ENCODE measurements at regions not wholly inside any gene's neighbourhood (a gene's known extent, or its start where the extent isn't known, plus 50 kb on each side); places are given as distances from the start of the nearest gene placed in this dataset.

DNA sequence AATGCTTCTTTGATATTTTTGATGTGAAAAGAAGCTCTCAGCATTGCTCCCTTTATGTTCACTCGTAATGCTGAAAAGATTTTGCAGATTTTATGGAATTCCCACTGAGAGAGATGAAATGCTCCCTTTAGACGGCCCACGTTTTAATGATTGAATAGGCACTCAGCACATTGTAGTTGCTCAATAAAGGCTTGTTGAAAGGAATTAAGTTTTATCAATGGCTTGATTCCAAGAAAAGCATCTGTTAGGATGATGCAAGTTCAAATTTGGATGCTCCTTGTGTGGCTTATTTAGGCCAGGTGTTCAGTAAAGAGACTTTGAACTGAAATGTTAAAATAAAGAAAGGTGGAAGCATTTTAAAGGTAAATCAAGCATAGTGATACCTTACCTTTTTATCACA lies 725.1 kb downstream of the EPHA4 start:
- Histone ChIP-seq H3K4me3 (no peak overlapping the region), H3K9me3 (no peaks in the 10 kb centered on the region), H3K4me1 (no peaks in the 10 kb centered on the region), H3K27me3 (no peaks in the 10 kb centered on the region), H3K36me3 (no peaks in the 10 kb centered on the region), H3K27ac (no peak overlapping the region)
- DNase-seq (ENCODE audit: extremely low spot score in 2 of 2): no peak
- TF ChIP-seq POLR2AphosphoS5 (IDR thresholded peaks at IDR 0.05; ENCODE audit: insufficient read depth in 1 of 2, low read depth in 1 of 2) (no peak), POLR2A (IDR thresholded peaks at IDR 0.05) (no peak)
- TF ChIP-seq, protein P1, sequence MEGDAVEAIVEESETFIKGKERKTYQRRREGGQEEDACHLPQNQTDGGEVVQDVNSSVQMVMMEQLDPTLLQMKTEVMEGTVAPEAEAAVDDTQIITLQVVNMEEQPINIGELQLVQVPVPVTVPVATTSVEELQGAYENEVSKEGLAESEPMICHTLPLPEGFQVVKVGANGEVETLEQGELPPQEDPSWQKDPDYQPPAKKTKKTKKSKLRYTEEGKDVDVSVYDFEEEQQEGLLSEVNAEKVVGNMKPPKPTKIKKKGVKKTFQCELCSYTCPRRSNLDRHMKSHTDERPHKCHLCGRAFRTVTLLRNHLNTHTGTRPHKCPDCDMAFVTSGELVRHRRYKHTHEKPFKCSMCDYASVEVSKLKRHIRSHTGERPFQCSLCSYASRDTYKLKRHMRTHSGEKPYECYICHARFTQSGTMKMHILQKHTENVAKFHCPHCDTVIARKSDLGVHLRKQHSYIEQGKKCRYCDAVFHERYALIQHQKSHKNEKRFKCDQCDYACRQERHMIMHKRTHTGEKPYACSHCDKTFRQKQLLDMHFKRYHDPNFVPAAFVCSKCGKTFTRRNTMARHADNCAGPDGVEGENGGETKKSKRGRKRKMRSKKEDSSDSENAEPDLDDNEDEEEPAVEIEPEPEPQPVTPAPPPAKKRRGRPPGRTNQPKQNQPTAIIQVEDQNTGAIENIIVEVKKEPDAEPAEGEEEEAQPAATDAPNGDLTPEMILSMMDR (IDR thresholded peaks at IDR 0.05): no peak
- intact Hi-C loops (cut with DNase I): no loop called here

DNA sequence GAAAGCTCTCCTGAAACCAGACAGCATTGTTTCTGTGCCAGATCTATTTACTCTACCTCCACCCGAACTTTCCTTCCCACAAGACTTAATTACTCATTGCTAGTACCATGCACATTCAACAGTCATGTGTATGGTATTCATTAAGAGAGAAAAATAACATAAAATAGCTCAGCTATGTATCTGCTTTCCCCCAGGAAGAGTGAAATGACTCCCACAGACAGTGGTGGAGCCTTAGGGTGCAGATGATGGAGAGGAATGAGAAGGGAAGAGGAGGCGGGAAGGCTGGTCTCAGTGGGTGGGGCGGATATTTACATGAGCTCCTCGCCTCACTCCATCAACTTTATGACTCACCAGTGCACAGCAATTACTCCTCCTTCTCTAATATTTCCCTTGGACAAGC lies 724.5 kb downstream of the EPHA4 start:
- Histone ChIP-seq H3K36me3 (no peaks in the 10 kb centered on the region), H3K4me3 (no peak overlapping the region), H3K9me3 (no peaks in the 10 kb centered on the region), H3K4me1 (no peaks in the 10 kb centered on the region), H3K27ac (no peak overlapping the region), H3K27me3 (no peaks in the 10 kb centered on the region)
- DNase-seq (ENCODE audit: extremely low spot score in 2 of 2): no peak
- TF ChIP-seq POLR2AphosphoS5 (IDR thresholded peaks at IDR 0.05; ENCODE audit: insufficient read depth in 1 of 2, low read depth in 1 of 2): no peak
- TF ChIP-seq, protein P1 (IDR thresholded peaks at IDR 0.05): no peak
- no peak for TF ChIP-seq POLR2A (IDR thresholded peaks at IDR 0.05)
- intact Hi-C loops (cut with DNase I): no loop called here

DNA sequence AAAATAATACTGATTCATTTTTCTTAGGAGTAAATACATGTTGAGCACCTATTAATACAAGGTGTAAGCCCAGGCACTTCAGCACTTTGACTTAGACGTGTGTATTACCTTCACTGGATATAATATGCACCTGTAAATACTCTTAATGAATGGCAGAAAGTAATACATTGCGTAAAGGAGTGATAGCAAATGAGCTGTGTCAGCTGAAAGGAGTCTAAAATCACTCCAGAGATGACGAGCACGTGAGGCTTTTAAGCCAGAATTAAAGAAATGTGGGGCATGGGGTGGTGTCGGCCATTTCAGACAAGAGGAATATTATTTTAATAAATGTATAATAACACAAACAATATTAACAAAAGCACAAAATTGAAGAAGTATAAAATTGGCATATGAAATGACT lies 722.7 kb downstream of the EPHA4 start:
- intact Hi-C loops (cut with DNase I): no loop called here
- H3K4me1 ChIP-seq: no peaks in the 10 kb centered on the region
- no peak overlapping the region for H3K27ac ChIP-seq
- no peaks in the 10 kb centered on the region for H3K9me3 ChIP-seq
- no peaks in the 10 kb centered on the region for H3K36me3 ChIP-seq
- no peaks in the 10 kb centered on the region for H3K27me3 ChIP-seq
- TF ChIP-seq, protein P1 (IDR thresholded peaks at IDR 0.05): no peak
- TF ChIP-seq POLR2AphosphoS5 (IDR thresholded peaks at IDR 0.05; ENCODE audit: insufficient read depth in 1 of 2, low read depth in 1 of 2) (no peak), POLR2A (IDR thresholded peaks at IDR 0.05) (no peak)
- DNase-seq (ENCODE audit: extremely low spot score in 2 of 2): no peak
- no peak overlapping the region for H3K4me3 ChIP-seq

DNA sequence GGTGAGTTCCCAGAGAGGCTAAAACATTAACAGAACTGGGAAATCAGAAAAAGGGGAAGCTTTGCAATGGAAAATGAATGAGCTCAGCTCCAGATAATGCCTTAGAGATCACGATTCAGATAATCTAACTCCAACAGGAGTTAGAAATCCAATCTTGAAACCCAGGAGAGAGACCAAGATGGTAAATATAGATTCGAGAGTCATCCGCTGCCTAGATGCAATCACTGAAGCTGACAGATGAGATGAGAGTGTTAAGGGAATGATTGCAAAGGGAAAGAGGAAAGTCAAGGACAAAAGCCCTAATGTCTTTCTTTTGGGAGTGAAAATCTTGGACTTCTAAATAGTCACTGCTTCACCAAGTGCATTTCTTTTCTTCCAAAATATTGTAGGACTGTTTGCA lies 722.0 kb downstream of the EPHA4 start:
- H3K27ac ChIP-seq: no peak overlapping the region
- TF ChIP-seq POLR2AphosphoS5 (IDR thresholded peaks at IDR 0.05; ENCODE audit: insufficient read depth in 1 of 2, low read depth in 1 of 2) (no peak), POLR2A (IDR thresholded peaks at IDR 0.05) (no peak)
- TF ChIP-seq, protein P1 (IDR thresholded peaks at IDR 0.05): no peak

DNA sequence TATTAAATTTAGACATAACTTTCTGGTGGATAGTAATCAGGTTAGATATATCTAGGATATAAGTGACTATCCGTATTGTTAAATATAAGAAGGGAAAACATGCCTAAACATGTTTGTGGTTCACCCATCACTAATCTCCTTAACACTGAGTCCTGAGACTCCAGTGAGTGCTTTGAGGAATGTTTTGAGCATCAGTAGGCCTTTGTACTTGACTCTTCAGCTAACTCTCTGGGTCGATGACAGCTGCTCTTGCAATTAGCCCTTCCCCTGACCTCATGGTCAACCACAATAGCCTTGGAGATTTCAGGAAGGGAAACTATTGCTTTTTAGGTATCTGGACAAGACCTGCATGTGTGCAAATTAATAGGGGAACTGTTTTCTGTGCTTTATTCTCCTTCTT lies 716.8 kb downstream of the EPHA4 start:
- Histone ChIP-seq H3K27me3 (no peaks in the 10 kb centered on the region), H3K9me3 (no peaks in the 10 kb centered on the region), H3K4me3 (no peak overlapping the region), H3K36me3 (no peaks in the 10 kb centered on the region), H3K27ac (no peak overlapping the region), H3K4me1 (no peaks in the 10 kb centered on the region)
- TF ChIP-seq, protein P1 (IDR thresholded peaks at IDR 0.05): no peak
- TF ChIP-seq POLR2A (IDR thresholded peaks at IDR 0.05) (no peak), POLR2AphosphoS5 (IDR thresholded peaks at IDR 0.05; ENCODE audit: insufficient read depth in 1 of 2, low read depth in 1 of 2) (no peak)
- intact Hi-C loops (cut with DNase I): no loop called here
- no peak for DNase-seq (ENCODE audit: extremely low spot score in 2 of 2)

More for the DNA sequence above, 722.0 kb downstream of the EPHA4 start:
- H3K4me1 ChIP-seq: no peaks in the 10 kb centered on the region
- no peaks in the 10 kb centered on the region for H3K27me3 ChIP-seq
- DNase-seq (ENCODE audit: extremely low spot score in 2 of 2): no peak
- H3K4me3 ChIP-seq: no peak overlapping the region
- intact Hi-C loops (cut with DNase I): no loop called here
- H3K9me3 ChIP-seq: no peaks in the 10 kb centered on the region
- no peaks in the 10 kb centered on the region for H3K36me3 ChIP-seq
